Nephron (organoid): ENCODE measurements at regions not wholly inside any gene's neighbourhood (a gene's known extent, or its start where the extent isn't known, plus 50 kb on each side); places are given as distances from the start of the nearest gene placed in this dataset.

Experiments
- H3K27ac Mint-ChIP-seq, 3 experiments: 2 replicates each; pipeline ENCODE4 v1.8.0; 2020; ENCODE audit warnings: mixed read lengths in 3 of 3, mild to moderate bottlenecking in 2 of 3, moderate library complexity in 1 of 3
- H3K27me3 Mint-ChIP-seq: 2 replicates; pipeline ENCODE4 v1.8.0; 2021; ENCODE audit warnings: low read depth, mild to moderate bottlenecking, moderate library complexity, mixed read lengths
- H3K36me3 Mint-ChIP-seq: 2 replicates; pipeline ENCODE4 v1.8.0; 2020; ENCODE audit warnings: low read depth, mixed read lengths
- H3K4me1 Mint-ChIP-seq: 2 replicates; pipeline ENCODE4 v1.8.0; 2020; ENCODE audit warnings: mixed read lengths
- H3K4me3 Mint-ChIP-seq, 3 experiments: 2 replicates each; pipeline ENCODE4 v1.8.0; 2020; ENCODE audit warnings: mild to moderate bottlenecking in 3 of 3, mixed read lengths in 3 of 3, moderate library complexity in 2 of 3
- H3K9me3 Mint-ChIP-seq: 2 replicates; pipeline ENCODE4 v1.8.0; 2020; ENCODE audit warnings: mixed read lengths
- TF ChIP-seq, protein P1 (sequence below), 3 experiments: fragments of 200-600 bp; sonication (generic); IDR thresholded peaks; one replicate each; pipeline ENCODE4 v1.5.0; 2021; ENCODE audit warnings: antibody characterized with exemption in 3 of 3; ENCODE audit not compliant: unreplicated experiment in 3 of 3

DNA sequence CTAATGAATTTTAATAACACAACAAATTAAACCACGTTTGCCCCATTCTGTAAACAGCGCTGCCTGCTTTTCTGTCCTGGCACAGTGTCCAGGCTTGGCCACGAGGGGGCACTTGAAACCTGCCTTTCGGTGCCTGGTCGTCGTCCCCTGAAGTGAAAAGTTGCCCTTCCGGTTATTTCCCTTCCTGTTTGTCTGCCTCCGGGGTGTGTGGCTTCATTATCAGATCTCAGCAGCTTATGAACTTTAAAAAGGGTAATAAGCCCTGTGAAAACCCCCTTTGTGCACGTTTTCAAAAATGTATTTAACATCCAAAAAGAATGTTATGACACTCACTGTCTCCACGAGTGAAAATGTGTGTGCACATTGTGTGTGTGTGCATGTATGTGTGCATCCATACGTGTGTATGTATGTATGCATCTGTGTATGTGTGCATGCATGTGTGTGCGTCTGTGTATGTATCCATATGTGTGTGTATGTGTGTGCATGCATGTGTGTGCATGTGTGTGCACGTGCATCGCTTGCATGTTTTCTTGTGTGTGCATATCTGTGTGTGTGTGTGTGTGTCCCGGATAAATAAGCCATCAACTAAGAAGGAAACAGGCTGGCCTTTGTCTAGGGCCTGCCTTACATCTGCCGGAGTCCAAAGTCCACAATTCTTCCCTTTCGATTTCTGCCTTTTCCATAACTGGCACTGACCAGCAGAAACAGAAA is 358.4 kb downstream of the THBS2 start:
- Mint-ChIP-seq H3K36me3 (no peaks in the 10 kb centered on the region), H3K27ac (peak overlapping the region; percentile 32 to 87 (median 38)), H3K4me1 (peaks cover 8% of the 10 kb centered on the region), H3K27me3 (peaks cover 3% of the 10 kb centered on the region), H3K4me3 (peak overlapping the region in 2 of 3 experiments; percentile 5 to 8), H3K9me3 (peaks cover 4% of the 10 kb centered on the region)
- TF ChIP-seq, protein P1, sequence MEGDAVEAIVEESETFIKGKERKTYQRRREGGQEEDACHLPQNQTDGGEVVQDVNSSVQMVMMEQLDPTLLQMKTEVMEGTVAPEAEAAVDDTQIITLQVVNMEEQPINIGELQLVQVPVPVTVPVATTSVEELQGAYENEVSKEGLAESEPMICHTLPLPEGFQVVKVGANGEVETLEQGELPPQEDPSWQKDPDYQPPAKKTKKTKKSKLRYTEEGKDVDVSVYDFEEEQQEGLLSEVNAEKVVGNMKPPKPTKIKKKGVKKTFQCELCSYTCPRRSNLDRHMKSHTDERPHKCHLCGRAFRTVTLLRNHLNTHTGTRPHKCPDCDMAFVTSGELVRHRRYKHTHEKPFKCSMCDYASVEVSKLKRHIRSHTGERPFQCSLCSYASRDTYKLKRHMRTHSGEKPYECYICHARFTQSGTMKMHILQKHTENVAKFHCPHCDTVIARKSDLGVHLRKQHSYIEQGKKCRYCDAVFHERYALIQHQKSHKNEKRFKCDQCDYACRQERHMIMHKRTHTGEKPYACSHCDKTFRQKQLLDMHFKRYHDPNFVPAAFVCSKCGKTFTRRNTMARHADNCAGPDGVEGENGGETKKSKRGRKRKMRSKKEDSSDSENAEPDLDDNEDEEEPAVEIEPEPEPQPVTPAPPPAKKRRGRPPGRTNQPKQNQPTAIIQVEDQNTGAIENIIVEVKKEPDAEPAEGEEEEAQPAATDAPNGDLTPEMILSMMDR (IDR thresholded peaks at IDR 0.05; ENCODE audit: unreplicated experiment in 3 of 3), result peak; percentile 94 to 96 (median 95)

- H3K36me3 Mint-ChIP-seq, result no peaks in the 10 kb centered on the region
- TF ChIP-seq, protein P1 (IDR thresholded peaks at IDR 0.05; ENCODE audit: unreplicated experiment in 3 of 3), result no peak
- no peak overlapping the region for H3K27ac Mint-ChIP-seq
- no peak overlapping the region for H3K4me3 Mint-ChIP-seq
- H3K27me3 Mint-ChIP-seq, result peaks cover 17% of the 10 kb centered on the region
- peaks cover 23% of the 10 kb centered on the region for H3K4me1 Mint-ChIP-seq
- H3K9me3 Mint-ChIP-seq, result no peaks in the 10 kb centered on the region
Observed at GRCh38 chr6:168892031-168892430, 361.6 kb downstream of the THBS2 start.

DNA sequence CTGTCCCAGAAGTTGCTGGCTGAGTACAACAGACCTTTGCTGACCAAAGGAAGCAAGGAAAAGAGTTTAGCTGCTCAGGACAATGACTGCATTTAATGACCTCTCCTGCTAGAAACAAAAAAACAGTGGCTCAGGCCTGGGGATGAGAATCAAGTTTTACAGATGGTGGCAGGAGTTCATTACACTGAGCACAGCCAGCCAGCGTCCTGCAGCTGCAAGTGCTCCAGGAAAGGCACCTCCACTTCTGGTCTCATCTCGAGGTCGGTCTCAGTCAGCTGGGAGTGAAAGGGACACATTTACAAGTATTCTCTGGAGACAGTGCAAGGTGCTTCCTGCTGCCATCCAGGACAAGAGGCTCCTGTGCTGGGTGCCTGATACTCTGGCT is 362.7 kb downstream of the THBS2 start:
- Mint-ChIP-seq H3K9me3 (no peaks in the 10 kb centered on the region), H3K27ac (no peak overlapping the region), H3K4me3 (no peak overlapping the region), H3K4me1 (peaks cover 24% of the 10 kb centered on the region), H3K36me3 (no peaks in the 10 kb centered on the region), H3K27me3 (peaks cover 23% of the 10 kb centered on the region)
- TF ChIP-seq, protein P1 (IDR thresholded peaks at IDR 0.05; ENCODE audit: unreplicated experiment in 3 of 3), result no peak

GRCh38 chr6:168890306-168890980 is 363.2 kb downstream of the THBS2 start:
- Mint-ChIP-seq H3K27ac (peak overlapping the region in 2 of 3 experiments; percentile 36 to 49), H3K9me3 (no peaks in the 10 kb centered on the region), H3K4me3 (no peak overlapping the region), H3K27me3 (peaks cover 23% of the 10 kb centered on the region), H3K36me3 (no peaks in the 10 kb centered on the region), H3K4me1 (peaks cover 23% of the 10 kb centered on the region)
- TF ChIP-seq, protein P1 (IDR thresholded peaks at IDR 0.05; ENCODE audit: unreplicated experiment in 3 of 3), result no peak

DNA sequence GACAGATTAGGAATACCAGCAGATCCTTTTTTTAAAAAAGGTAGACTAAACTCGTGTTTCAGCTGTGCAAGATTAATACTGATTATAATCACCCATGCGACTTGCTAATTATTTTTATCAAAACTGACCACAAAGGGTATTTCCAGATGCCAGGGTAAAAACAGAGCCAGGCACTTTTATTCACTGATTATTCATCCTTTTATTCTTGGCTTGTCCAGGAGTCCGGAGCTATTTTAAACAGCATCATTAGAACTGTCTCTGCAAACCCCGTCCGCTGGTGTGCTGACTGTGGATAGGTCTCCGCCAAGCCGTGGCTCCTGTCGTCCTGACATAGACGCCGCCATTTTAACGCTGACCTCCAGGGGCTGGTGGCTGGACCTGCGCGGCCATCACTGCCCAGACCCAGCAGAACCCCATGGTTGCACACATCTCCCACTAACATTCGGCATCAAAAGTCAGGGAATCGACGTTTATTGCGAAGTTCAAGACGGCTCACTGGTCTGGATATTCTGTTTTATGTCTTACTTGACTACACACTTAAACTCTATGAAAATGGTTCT is 364.8 kb downstream of the THBS2 start:
- Mint-ChIP-seq H3K27me3 (peaks cover 31% of the 10 kb centered on the region), H3K9me3 (no peaks in the 10 kb centered on the region), H3K4me1 (peaks cover 18% of the 10 kb centered on the region), H3K36me3 (no peaks in the 10 kb centered on the region), H3K27ac (no peak overlapping the region), H3K4me3 (no peak overlapping the region)
- TF ChIP-seq, protein P1 (IDR thresholded peaks at IDR 0.05; ENCODE audit: unreplicated experiment in 3 of 3), result no peak
